GM12878 (cell line): ENCODE measurements at regions not wholly inside any gene's neighbourhood (a gene's known extent, or its start where the extent isn't known, plus 50 kb on each side); places are given as distances from the start of the nearest gene placed in this dataset.

Source experiments
- ATAC-seq: fragments of 200-7000 bp; cut with Tn5 transposase; 3 replicates; pipeline ENCODE4 v1.9.1; 2020; ENCODE audit warnings: mild to moderate bottlenecking, moderate library complexity
- BruUV-seq: library from RNA; stranded (reverse); fragments of 400-500 nt; replicated peaks from 2 replicates; lab custom pipeline; 2021; lab: Mats Ljungman, UMichigan
- CTCF ChIA-PET: fragments of 300-600 bp; sonication (Branson Sonifier 250); formaldehyde crosslinking; extraction: SDS; loops from one replicate; lab custom pipeline; 2021; ENCODE audit warnings: inconsistent platforms; lab: Yijun Ruan, JAX
- POLR2A ChIA-PET: fragments of 350-600 bp; formaldehyde crosslinking; extraction: SDS; loops from one replicate; lab custom pipeline; 2021; ENCODE audit warnings: inconsistent platforms; lab: Charles Lee
- RAD21 ChIA-PET: fragments of 300-600 bp; sonication (Branson Sonifier 250); formaldehyde crosslinking; loops from one replicate; lab custom pipeline; 2023; ENCODE audit warnings: antibody characterized with exemption; ENCODE audit not compliant: unreplicated experiment; lab: Charles Lee
- SMC1A ChIA-PET: fragments of 300-600 bp; sonication (Branson Sonifier 250); formaldehyde crosslinking; loops from one replicate; lab custom pipeline; 2023; ENCODE audit not compliant: unreplicated experiment, uncharacterized antibody; lab: Charles Lee
- DNase-seq: peaks from one replicate; pipeline ENCODE4 v3.0.0-alpha.2; 2011; ENCODE audit warnings: low read depth, low spot score
- FAIRE-seq: peaks from 3 replicates; lab custom pipeline; 2011; peaks lifted over from hg19 to GRCh38; lab: Jason Lieb, UNC
- H2AFZ ChIP-seq: 2 replicates; pipeline ENCODE4 v1.6.0; 2011; ENCODE audit warnings: low read depth, low read length, control low read depth; ENCODE audit not compliant: control insufficient read depth
- H3K27ac ChIP-seq: 2 replicates; pipeline ENCODE4 v1.5.1; 2011; ENCODE audit warnings: control low read depth; ENCODE audit not compliant: control insufficient read depth, insufficient read depth
- H3K27me3 ChIP-seq, 2 experiments: replicated peaks in 1 of 2; 2 replicates each; pipeline versions ENCODE4 v1.6.0 to v1.6.1; 2011; ENCODE audit warnings: low read length in 1 of 2; ENCODE audit not compliant: control insufficient read depth in 2 of 2, insufficient read depth in 2 of 2
- H3K36me3 ChIP-seq, 2 experiments: 2 replicates each; pipeline ENCODE4 v1.5.1; 2011; ENCODE audit warnings: low read length in 1 of 2; ENCODE audit not compliant: control insufficient read depth in 2 of 2, insufficient read depth in 2 of 2
- H3K4me1 ChIP-seq: 2 replicates; pipeline ENCODE4 v1.6.1; 2011; ENCODE audit warnings: mild to moderate bottlenecking, low read length, moderate library complexity, mixed read lengths; ENCODE audit not compliant: control insufficient read depth, insufficient read depth
- H3K4me2 ChIP-seq: 2 replicates; pipeline ENCODE4 v1.6.0; 2011; ENCODE audit warnings: control low read depth; ENCODE audit not compliant: control insufficient read depth, insufficient read depth
- H3K4me3 ChIP-seq: fragments of 200-600 bp; sonication (generic); 2 replicates; pipeline ENCODE4 v1.5.1; 2016
- H3K79me2 ChIP-seq: 2 replicates; pipeline ENCODE4 v1.6.0; 2011; ENCODE audit warnings: low read length; ENCODE audit not compliant: control insufficient read depth, insufficient read depth
- H3K9ac ChIP-seq: 2 replicates; pipeline ENCODE4 v1.8.0; 2011; ENCODE audit warnings: low read length, control low read depth, mixed read lengths; ENCODE audit not compliant: control insufficient read depth, insufficient read depth
- H3K9me3 ChIP-seq: replicated peaks from 3 replicates; pipeline ENCODE4 v1.5.1; 2011; ENCODE audit warnings: mild to moderate bottlenecking, low read length; ENCODE audit not compliant: control insufficient read depth, insufficient read depth
- H4K20me1 ChIP-seq: 2 replicates; pipeline ENCODE4 v1.6.0; 2011; ENCODE audit not compliant: control insufficient read depth, insufficient read depth
- ETV6 ChIP-seq, 2 experiments: fragments of 450-650 bp in 1 of 2; IDR thresholded peaks in 1 of 2; conservative IDR thresholded peaks in 1 of 2; 2 replicates each; pipeline ENCODE4 v1.6.1; 2014; ENCODE audit warnings: antibody characterized with exemption in 1 of 2, borderline replicate concordance in 1 of 2, low read depth in 1 of 2, mild to moderate bottlenecking in 1 of 2, moderate library complexity in 1 of 2
- SMAD5 ChIP-seq: IDR thresholded peaks from 2 replicates; pipeline ENCODE4 v1.6.1; 2016; ENCODE audit warnings: antibody characterized with exemption, low read depth
- SMARCA5 ChIP-seq: fragments of 450-650 bp; IDR thresholded peaks from 2 replicates; pipeline ENCODE4 v1.6.1; 2017; ENCODE audit warnings: mild to moderate bottlenecking
- WGBS: methylation state at CpG from one replicate; pipeline ENCODE4 v1.1.6; 2016; ENCODE audit warnings: low lambda C conversion rate; ENCODE audit not compliant: insufficient replicate concordance, insufficient coverage; ENCODE audit errors: missing lambda C conversion rate; 5-methylcytosine and 5-hydroxymethylcytosine counted together
- in situ Hi-C: fragments of 300-500 bp; cut with MboI; formaldehyde crosslinking; loops from 9 replicates; pipeline ENCODE4 v1.14.3; 2018; ENCODE audit warnings: mixed read lengths
- intact Hi-C: fragments of 100-400 bp; cut with micrococcal nuclease; formaldehyde crosslinking; loops from one replicate; pipeline ENCODE4 v1.14.2; 2022; ENCODE audit not compliant: unreplicated experiment
- TF ChIP-seq, protein P1 (sequence below): fragments of 450-650 bp; IDR thresholded peaks from 2 replicates; pipeline ENCODE4 v1.6.1; 2018; ENCODE audit warnings: borderline replicate concordance, mild to moderate bottlenecking; ENCODE audit not compliant: partially characterized antibody
- TF ChIP-seq, protein P2 (sequence below): IDR thresholded peaks from 2 replicates; pipeline ENCODE4 v1.6.1; 2012; ENCODE audit warnings: mild to moderate bottlenecking, low read depth, low read length

DNA sequence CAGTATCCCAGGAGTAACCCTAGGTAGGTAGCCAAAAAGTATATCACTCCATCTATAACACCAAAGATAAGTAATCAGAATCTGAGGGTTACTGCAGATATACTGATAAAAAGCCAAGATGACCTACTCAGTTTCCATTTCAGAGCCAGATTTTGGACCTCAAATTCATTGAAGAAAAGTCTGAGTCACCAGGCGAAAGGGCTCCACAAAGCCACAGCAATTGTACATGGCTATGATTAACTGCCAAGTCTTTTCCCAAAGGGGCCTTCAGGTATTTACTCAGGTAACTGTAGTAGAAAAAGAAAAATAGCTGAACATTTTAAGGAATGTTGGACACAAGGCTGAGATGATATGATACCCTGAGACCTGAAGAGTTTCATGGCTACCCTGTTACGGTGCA is 75.6 kb upstream of the KCNH7 start:
- intact Hi-C loops (no loop called here), in situ Hi-C loops (no loop called here)
- ChIA-PET SMC1A (interaction anchor here (0.6 kb wide), 1 partner anchor 246 kb away, joined by 3 read pairs; no protein-coding TSS in a partner anchor), POLR2A (no interaction called here), RAD21 (no interaction called here), CTCF (no interaction called here)
- Histone ChIP-seq H3K4me2 (no peak overlapping the region), H3K4me1 (no peaks in the 10 kb centered on the region), H3K4me3 (no peak overlapping the region), H3K27me3 (no peaks in the 10 kb centered on the region), H4K20me1 (no peaks in the 10 kb centered on the region), H2AFZ (no peak overlapping the region), H3K9me3 (no peaks in the 10 kb centered on the region), H3K9ac (no peak overlapping the region), H3K27ac (no peak overlapping the region), H3K79me2 (no peaks in the 10 kb centered on the region), H3K36me3 (no peaks in the 10 kb centered on the region)
- no peak for ATAC-seq
- no TSS peak for BruUV-seq
- no peak for FAIRE-seq
- no peak for TF ChIP-seq SMARCA5
- TF ChIP-seq, protein P1, sequence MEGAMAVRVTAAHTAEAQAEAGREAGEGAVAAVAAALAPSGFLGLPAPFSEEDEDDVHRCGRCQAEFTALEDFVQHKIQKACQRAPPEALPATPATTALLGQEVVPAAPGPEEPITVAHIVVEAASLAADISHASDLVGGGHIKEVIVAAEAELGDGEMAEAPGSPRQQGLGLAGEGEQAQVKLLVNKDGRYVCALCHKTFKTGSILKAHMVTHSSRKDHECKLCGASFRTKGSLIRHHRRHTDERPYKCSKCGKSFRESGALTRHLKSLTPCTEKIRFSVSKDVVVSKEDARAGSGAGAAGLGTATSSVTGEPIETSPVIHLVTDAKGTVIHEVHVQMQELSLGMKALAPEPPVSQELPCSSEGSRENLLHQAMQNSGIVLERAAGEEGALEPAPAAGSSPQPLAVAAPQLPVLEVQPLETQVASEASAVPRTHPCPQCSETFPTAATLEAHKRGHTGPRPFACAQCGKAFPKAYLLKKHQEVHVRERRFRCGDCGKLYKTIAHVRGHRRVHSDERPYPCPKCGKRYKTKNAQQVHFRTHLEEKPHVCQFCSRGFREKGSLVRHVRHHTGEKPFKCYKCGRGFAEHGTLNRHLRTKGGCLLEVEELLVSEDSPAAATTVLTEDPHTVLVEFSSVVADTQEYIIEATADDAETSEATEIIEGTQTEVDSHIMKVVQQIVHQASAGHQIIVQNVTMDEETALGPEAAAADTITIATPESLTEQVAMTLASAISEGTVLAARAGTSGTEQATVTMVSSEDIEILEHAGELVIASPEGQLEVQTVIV: no peak
- TF ChIP-seq, protein P2, sequence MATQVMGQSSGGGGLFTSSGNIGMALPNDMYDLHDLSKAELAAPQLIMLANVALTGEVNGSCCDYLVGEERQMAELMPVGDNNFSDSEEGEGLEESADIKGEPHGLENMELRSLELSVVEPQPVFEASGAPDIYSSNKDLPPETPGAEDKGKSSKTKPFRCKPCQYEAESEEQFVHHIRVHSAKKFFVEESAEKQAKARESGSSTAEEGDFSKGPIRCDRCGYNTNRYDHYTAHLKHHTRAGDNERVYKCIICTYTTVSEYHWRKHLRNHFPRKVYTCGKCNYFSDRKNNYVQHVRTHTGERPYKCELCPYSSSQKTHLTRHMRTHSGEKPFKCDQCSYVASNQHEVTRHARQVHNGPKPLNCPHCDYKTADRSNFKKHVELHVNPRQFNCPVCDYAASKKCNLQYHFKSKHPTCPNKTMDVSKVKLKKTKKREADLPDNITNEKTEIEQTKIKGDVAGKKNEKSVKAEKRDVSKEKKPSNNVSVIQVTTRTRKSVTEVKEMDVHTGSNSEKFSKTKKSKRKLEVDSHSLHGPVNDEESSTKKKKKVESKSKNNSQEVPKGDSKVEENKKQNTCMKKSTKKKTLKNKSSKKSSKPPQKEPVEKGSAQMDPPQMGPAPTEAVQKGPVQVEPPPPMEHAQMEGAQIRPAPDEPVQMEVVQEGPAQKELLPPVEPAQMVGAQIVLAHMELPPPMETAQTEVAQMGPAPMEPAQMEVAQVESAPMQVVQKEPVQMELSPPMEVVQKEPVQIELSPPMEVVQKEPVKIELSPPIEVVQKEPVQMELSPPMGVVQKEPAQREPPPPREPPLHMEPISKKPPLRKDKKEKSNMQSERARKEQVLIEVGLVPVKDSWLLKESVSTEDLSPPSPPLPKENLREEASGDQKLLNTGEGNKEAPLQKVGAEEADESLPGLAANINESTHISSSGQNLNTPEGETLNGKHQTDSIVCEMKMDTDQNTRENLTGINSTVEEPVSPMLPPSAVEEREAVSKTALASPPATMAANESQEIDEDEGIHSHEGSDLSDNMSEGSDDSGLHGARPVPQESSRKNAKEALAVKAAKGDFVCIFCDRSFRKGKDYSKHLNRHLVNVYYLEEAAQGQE: no peak
- TF ChIP-seq ETV6 (conservative IDR thresholded peaks at IDR 0.05 in 1 of 2, IDR thresholded peaks at IDR 0.05 in 1 of 2; ENCODE audit: borderline replicate concordance in 1 of 2, low read depth in 1 of 2): no peak
- TF ChIP-seq SMAD5: no peak
- DNase-seq: no peak
- WGBS: 52% methylated on average over 2 of the region's 2 CpGs
